HG02623 (cell line): ENCODE measurements at regions not wholly inside any gene's neighbourhood (a gene's known extent, or its start where the extent isn't known, plus 50 kb on each side); places are given as distances from the start of the nearest gene placed in this dataset.
"Not testable (repeated sequence)": the region's sequence is repeated elsewhere in the genome, so short reads cannot be mapped to it uniquely, and the experiment has no call there.

Experiments used
- ATAC-seq: cut with Tn5 transposase; IDR thresholded peaks from one replicate; pipeline ENCODE4 v1.9.1; 2021; ENCODE audit warnings: moderate library complexity; ENCODE audit not compliant: unreplicated experiment

GRCh38 chr5:62082370-62082801 is 223.6 kb upstream of the KIF2A start:
- no peak for ATAC-seq

GRCh38 chr5:62083247-62083646 is 222.8 kb upstream of the KIF2A start:
- ATAC-seq: no peak

- no peak for ATAC-seq
These were observed 222.3 kb upstream of the KIF2A start for GRCh38 chr5:62083661-62084060.

DNA sequence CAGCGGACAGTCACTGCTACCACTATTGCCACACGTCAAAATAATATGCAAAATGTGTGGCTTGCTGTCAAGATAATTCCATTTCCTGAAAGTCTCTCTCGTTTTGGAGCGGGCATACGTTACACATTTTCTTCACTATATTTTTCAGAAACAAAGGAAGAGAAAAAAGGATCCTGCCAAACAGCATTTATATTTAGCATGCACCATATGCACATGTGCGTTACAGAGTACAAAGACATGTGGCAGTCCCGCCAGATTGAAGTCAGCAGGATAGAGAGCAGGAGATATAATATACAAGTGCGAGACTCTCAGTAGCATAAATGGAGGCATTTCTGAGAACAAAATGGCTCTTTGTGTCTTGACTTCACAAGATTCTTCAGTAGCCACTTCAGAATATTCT is 221.6 kb upstream of the KIF2A start:
- no peak for ATAC-seq

GRCh38 chr5:62090953-62091352 is 215.1 kb upstream of the KIF2A start:
- no peak for ATAC-seq

DNA sequence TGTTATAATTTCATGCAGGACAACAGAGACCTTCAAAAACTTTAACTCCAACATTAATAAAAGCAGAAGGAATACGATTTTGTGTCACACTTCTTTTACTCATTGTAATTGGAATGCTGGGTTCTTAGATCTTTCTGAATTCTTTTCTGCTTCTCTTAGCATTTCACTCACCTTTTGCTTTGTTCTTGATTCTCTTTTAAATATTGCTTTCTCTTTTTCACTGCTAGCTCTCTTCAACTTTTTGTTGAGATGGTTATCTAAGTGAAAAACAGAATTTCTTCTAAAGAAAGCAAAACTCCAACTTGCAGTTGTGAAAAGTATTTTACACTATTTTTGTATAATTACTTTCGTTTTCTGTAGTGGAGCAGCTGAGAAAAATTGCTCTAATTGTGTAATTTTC is 212.6 kb upstream of the KIF2A start:
- no peak for ATAC-seq

DNA sequence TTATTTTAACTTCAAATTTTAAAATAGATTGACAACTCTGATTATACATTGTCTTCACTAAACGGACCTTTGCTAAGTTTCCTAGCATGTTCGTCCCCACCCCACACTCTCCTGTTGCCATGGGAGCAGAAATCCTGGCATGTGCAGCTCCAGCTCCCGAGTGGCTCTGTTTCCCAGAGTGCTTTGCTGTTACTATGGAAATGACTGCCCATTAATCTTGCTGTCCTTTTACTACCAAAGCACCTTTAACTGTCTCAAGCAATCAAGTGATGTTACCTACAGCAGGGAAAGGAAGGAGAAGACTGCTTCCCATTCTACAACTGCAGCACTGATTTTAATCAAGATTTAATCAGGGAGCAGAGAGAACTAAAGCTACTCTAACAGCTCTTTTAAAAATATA is 212.0 kb upstream of the KIF2A start:
- no peak for ATAC-seq

DNA sequence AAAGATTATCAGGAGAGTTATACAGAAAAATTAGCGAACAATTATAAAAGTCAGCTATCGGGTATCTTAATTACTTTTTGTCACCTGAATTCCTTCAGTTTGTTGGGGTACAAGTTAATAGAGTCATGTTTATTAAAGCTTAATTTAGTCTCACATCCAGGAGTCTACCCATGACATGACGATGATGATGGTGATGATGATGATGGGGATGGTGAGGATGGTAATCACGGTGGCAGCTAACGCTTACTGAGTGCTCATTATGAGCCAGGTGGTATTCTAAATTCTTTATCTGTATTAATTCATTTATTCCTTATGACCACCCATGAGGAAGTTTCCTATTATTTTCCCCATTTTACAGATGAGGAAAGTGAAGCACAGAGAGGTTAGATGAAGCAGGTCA is 208.6 kb upstream of the KIF2A start:
- no peak for ATAC-seq

GRCh38 chr5:62100201-62100600 is 205.8 kb upstream of the KIF2A start:
- no peak for ATAC-seq

DNA sequence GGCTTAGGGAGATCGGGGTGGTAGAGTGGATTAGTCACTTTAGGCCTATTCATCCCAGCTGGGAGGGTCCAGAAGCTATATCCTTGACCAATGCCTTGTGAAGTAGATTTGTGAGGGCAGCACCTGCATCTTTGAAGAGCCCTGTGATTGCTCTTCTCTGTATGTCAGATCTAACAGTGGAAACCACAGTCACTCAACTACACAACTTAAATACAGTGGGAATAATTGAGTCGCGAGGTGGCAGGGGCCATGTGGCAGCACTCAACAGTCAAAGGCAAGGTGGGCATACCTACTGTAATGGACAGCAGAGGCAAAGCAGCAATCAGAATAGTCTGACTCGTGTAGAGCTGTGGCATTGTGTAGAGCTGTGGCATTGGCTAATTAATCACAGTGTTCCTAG is 202.1 kb upstream of the KIF2A start:
- ATAC-seq: not testable (repeated sequence)

DNA sequence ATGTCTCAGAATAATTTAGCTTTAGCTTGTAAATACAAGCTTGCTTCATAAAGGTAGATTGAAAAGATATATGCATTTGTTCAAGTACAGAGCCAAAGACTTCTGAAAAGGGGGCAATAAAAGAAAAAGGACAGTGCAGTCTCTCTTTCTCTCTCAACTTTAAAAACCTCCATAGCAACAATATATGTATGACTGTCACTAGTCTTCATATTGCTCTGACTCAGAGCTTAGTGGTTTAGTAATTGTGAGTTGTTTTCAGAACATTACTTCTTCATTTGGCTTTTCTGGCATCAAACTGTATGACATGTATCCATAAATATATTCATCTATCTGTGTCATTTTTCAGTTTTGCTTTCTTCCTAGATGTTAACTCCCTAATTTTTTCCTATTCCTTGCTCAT is 194.6 kb upstream of the KIF2A start:
- no peak for ATAC-seq

DNA sequence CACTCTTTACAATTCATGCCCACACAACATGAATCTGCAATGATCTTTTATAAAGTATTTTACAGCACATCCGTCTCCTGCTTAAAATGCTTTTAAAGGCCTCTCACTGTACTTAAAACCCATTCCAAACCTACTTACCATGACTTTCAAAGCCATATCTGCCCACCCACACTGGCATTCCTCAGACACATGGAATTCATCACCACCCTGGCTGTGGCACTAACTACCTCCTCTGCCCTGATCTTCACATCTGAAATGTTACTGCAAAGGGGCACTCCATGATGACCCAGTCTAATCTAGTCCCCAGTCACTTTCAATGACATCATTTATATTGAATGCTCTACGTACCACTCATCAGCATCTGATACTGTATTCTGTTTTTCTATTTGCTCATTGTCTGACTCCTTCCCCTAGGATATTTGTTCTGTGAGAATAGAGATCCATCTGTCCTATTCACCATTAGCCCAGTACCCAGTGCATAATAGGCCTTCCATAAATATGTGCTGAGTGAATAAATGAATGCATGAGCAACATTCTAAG is 193.2 kb upstream of the KIF2A start:
- ATAC-seq: no peak

DNA sequence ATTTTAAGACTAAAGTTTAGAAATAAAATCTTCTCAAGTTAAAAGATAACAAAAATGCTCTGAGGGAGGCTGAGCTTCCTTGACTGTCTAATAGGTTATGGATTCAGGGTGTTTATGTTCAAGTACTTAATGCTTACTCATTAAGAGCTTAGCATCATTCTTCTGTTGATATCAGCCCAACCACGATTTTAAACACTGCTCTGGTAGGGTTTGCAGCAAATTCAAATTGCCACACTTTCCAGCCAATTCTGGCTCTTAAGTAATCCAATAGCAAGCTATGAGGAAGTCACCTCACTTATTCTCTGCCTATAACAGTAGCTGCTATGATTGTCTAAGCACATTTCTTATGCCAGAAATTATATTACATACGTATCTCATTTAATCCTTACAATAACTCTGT is 191.0 kb upstream of the KIF2A start:
- ATAC-seq: no peak

DNA sequence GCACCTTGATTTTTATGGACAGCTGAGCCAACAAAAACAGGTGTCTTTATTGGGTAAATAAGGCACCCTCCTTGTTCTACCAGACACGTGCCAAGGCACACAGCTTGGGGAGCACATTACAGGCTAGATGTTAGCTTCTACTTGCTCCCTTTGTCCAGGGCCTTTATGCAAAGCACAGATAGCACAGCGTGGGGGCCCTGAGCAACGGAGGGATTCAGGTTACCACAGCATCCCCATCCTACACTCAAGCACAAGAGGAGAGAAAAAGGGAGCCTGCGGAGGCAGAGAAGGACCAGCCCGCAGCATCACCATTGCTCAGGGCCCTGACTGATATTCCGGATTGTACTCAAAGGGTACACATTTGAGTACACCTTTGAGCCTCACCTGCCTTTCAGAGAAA is 181.7 kb upstream of the KIF2A start:
- ATAC-seq: no peak

DNA sequence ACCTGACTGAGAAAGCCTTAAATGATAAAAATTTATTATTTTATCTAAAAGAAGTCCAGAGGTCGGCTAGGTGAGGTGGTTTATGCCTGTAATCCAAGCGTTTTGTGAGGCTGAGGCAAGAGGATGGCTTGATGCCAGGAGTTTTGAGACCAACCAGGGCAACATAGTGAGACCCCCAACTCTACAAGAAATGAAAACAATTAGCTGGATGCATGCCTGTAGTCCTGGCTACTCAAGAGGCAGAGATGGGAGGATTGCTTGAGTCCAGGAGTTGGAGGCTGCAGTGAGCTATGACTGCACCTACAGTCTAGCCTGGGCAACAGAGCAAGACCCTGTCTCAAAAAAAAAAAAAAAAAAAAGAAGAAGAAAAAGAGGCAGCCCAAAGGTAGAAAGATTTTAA is 179.9 kb upstream of the KIF2A start:
- no peak for ATAC-seq

DNA sequence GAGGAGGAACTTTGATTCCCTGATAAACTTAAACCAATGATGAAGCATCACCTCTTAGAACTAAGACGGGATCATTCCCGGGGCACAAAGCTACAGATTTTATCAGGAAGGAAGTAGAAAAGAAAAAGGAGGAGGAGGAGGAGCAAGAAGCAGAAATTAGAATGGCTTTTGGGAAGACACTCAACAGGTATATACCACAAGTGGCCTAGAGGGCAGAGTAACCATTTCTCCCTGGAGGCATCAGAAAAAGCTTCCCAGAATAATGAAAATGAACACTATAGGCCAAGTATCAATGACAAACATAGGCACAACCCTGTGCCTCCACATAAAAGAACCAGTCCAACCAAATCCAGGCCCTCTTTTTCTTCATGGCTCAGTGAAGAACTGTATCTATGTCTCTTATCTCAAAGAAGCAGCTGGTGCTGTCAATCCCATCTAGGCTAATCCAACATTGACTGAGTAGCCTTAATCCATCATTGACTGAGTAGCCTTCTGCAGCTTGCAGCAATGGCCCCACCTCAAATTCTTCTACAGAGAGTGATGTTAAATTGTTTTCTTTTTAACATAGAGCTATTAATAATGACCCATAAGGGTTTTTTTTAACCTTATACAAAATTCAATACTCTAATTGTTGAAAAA is 178.8 kb upstream of the KIF2A start:
- no peak for ATAC-seq

DNA sequence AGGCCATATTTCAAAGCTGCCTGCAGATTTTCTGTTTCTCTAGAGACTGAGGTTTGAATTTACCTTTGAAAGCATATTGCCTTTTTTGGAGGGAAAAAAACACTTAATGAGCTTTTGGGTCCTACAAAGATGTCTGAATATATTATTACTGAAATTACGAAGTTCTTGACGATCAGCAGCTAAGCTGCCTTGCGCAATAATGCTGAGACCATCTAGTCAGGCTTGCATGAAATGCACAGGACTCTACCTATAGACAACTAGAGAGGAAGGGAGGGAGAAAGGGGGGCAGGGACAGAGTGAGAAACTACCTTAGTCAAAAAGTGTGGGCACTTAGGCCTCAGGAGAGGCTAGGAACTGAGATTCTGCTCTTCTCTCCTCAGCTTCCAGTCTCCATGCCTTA is 175.9 kb upstream of the KIF2A start:
- no peak for ATAC-seq

DNA sequence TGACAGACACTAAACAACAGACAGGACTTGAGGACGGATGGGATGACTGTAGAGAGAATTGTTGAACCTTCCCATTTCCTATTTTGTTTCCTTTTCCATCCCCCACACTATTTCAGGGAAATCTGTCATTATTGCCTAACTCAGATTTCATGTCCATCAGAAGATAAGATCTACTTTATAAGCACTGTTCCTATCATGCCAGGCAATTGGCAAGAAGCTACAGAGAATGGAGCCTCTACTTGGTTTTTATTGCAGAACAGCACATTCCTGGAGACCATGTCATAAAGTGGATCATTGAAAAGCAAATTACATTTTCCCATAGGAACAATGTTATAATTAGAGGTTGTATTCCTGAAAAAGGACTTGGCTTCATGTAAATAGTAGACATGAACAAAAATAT is 173.7 kb upstream of the KIF2A start:
- ATAC-seq: no peak

DNA sequence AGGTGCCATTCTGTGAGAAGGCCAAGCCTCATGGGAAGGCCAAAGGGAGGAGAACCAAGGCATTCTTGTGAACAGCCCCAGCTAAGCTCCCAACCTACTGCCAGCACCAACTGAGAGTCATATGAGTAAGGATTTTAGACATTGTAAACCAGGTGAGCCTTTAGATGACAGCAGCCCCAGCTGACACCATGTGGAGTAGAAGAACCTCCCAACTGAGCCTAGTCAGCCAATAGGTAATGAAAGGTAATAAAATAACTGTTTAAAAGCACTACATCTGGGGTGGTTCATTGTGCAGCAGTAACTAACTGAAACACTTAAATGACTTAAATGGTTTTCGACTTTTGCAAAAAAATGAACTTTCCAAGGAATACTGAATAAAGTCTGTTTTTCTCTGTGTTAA is 172.6 kb upstream of the KIF2A start:
- no peak for ATAC-seq

- no peak for ATAC-seq
These were observed 171.2 kb upstream of the KIF2A start for GRCh38 chr5:62134811-62135210.

- ATAC-seq: no peak
These were observed 168.4 kb upstream of the KIF2A start for GRCh38 chr5:62137628-62138027.

- ATAC-seq: no peak
These were observed 167.4 kb upstream of the KIF2A start for GRCh38 chr5:62138607-62139006.

DNA sequence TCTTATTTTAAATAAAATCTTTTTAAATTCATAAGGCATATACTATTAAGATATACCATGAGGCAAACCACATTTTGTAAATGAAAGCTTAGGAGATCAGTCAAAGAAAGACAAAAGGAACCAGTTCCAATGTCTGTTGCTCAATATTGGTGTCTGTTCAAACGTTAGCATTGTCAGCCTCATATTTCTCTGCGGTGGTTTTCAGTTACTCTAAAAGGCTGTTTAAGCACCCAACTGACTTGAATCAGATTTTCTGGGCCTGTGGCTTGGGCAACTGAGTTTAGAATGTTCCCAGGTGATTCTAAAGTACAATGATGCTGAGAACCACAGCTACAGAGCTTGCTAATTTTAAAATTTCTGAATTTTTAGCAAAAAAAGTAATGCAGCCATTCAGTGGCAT is 166.3 kb upstream of the KIF2A start:
- ATAC-seq: no peak
